HEK293 (cell line): ENCODE measurements at regions not wholly inside any gene's neighbourhood (a gene's known extent, or its start where the extent isn't known, plus 50 kb on each side); places are given as distances from the start of the nearest gene placed in this dataset.

Experiments used
- CTCF ChIA-PET: fragments of 350-600 bp; formaldehyde crosslinking; extraction: SDS; loops from one replicate; lab custom pipeline; 2021; ENCODE audit warnings: antibody characterized with exemption; lab: Yijun Ruan, JAX
- POLR2A ChIA-PET: fragments of 300-600 bp; formaldehyde crosslinking; extraction: SDS; loops from one replicate; lab custom pipeline; 2020; ENCODE audit warnings: antibody characterized with exemption, inconsistent platforms; lab: Yijun Ruan, JAX
- H3K27ac ChIP-seq: fragments of 200-500 bp; sonication (Bioruptor generic); 2 replicates; pipeline ENCODE4 v1.5.1; 2014; ENCODE audit warnings: low read depth, low read length, control low read depth, inconsistent platforms; ENCODE audit errors: extremely low read depth
- H3K36me3 ChIP-seq, 2 experiments: fragments of 200-500 bp in 1 of 2; sonication (Bioruptor generic) in 1 of 2; 1 replicate in 1 of 2; 2 replicates in 1 of 2; pipeline ENCODE4 v1.5.1; 2014 to 2017; ENCODE audit warnings: inconsistent platforms in 2 of 2, low read length in 2 of 2; ENCODE audit not compliant: control insufficient read depth in 2 of 2, insufficient read depth in 1 of 2
- H3K4me1 ChIP-seq: fragments of 200-500 bp; sonication (Bioruptor generic); 2 replicates; pipeline ENCODE4 v1.5.1; 2014; ENCODE audit warnings: mild to moderate bottlenecking, low read length, inconsistent platforms; ENCODE audit not compliant: control insufficient read depth, insufficient read depth
- H3K4me3 ChIP-seq: 2 replicates; pipeline ENCODE4 v1.5.1; 2011; ENCODE audit warnings: low read depth, mild to moderate bottlenecking, control low read depth, low read length, moderate library complexity
- H3K9me3 ChIP-seq: fragments of 200-500 bp; sonication (Bioruptor generic); 2 replicates; pipeline ENCODE4 v1.5.1; 2014; ENCODE audit warnings: low read depth, low read length, inconsistent platforms; ENCODE audit not compliant: control insufficient read depth, insufficient read depth
- BCL11B ChIP-seq: fragments of 450-650 bp; formaldehyde crosslinking; IDR thresholded peaks from 2 replicates; pipeline ENCODE4 v1.5.1; 2016; ENCODE audit warnings: low read depth, missing biosample characterization, missing genetic modification characterization
- MEIS1 ChIP-seq: sonication (generic); formaldehyde crosslinking; IDR thresholded peaks from 2 replicates; pipeline ENCODE4 v1.8.1; 2022; ENCODE audit warnings: missing genetic modification reagents, mild to moderate bottlenecking, borderline replicate concordance
- MYNN ChIP-seq: fragments of 450-650 bp; formaldehyde crosslinking; IDR thresholded peaks from 2 replicates; pipeline ENCODE4 v1.5.1; 2016; ENCODE audit warnings: missing biosample characterization, missing genetic modification characterization, borderline replicate concordance
- RBAK ChIP-seq: fragments of 450-650 bp; formaldehyde crosslinking; IDR thresholded peaks from 2 replicates; pipeline ENCODE4 v1.5.1; 2016; ENCODE audit warnings: missing biosample characterization, missing genetic modification characterization
- YY2 ChIP-seq: fragments of 450-650 bp; formaldehyde crosslinking; IDR thresholded peaks from 2 replicates; pipeline ENCODE4 v1.5.1; 2016; ENCODE audit warnings: missing biosample characterization, missing genetic modification characterization
- ZNF10 ChIP-seq: fragments of 450-650 bp; formaldehyde crosslinking; IDR thresholded peaks from 2 replicates; pipeline ENCODE4 v1.5.1; 2017; ENCODE audit warnings: missing biosample characterization, missing genetic modification characterization
- ZNF146 ChIP-seq: fragments of 450-650 bp; formaldehyde crosslinking; IDR thresholded peaks from 2 replicates; pipeline ENCODE4 v1.5.1; 2016; ENCODE audit warnings: missing biosample characterization, missing genetic modification characterization
- ZNF184 ChIP-seq: fragments of 450-650 bp; IDR thresholded peaks from 2 replicates; pipeline ENCODE4 v1.5.1; 2018; ENCODE audit warnings: missing biosample characterization, mild to moderate bottlenecking, missing genetic modification characterization
- ZNF211 ChIP-seq: fragments of 450-650 bp; formaldehyde crosslinking; IDR thresholded peaks from 2 replicates; pipeline ENCODE4 v1.5.1; 2016; ENCODE audit warnings: low read depth, missing biosample characterization, missing genetic modification characterization
- ZNF24 ChIP-seq: fragments of 450-650 bp; formaldehyde crosslinking; IDR thresholded peaks from 2 replicates; pipeline ENCODE4 v1.5.1; 2016; ENCODE audit warnings: missing biosample characterization, missing genetic modification characterization
- ZNF324 ChIP-seq: fragments of 450-650 bp; formaldehyde crosslinking; IDR thresholded peaks from 2 replicates; pipeline ENCODE4 v1.5.1; 2016; ENCODE audit warnings: missing biosample characterization, missing genetic modification characterization
- ZNF341 ChIP-seq: fragments of 450-650 bp; formaldehyde crosslinking; IDR thresholded peaks from 2 replicates; pipeline ENCODE4; 2016; ENCODE audit warnings: low read depth, missing biosample characterization, missing genetic modification characterization
- ZNF529 ChIP-seq: fragments of 450-650 bp; formaldehyde crosslinking; IDR thresholded peaks from 2 replicates; pipeline ENCODE4 v1.5.1; 2017; ENCODE audit warnings: missing genetic modification characterization, missing biosample characterization; ENCODE audit not compliant: insufficient replicate concordance
- ZNF571 ChIP-seq: fragments of 450-650 bp; formaldehyde crosslinking; IDR thresholded peaks from 2 replicates; pipeline ENCODE4 v1.5.0; 2017; ENCODE audit warnings: missing biosample characterization, missing genetic modification characterization
- ZNF701 ChIP-seq: fragments of 450-650 bp; formaldehyde crosslinking; IDR thresholded peaks from 2 replicates; pipeline ENCODE4 v1.5.1; 2016; ENCODE audit warnings: missing biosample characterization, missing genetic modification characterization
- ZNF707 ChIP-seq: fragments of 450-650 bp; formaldehyde crosslinking; IDR thresholded peaks from 2 replicates; pipeline ENCODE4 v1.5.1; 2016; ENCODE audit warnings: missing biosample characterization, missing genetic modification characterization
- ZNF747 ChIP-seq: fragments of 450-650 bp; formaldehyde crosslinking; IDR thresholded peaks from 2 replicates; pipeline ENCODE4 v1.5.1; 2016; ENCODE audit warnings: missing biosample characterization, missing genetic modification characterization
- ZNF776 ChIP-seq: fragments of 450-650 bp; formaldehyde crosslinking; IDR thresholded peaks from 2 replicates; pipeline ENCODE4 v1.5.0; 2017; ENCODE audit warnings: missing biosample characterization, missing genetic modification characterization, borderline replicate concordance
- ZSCAN16 ChIP-seq: fragments of 450-650 bp; formaldehyde crosslinking; IDR thresholded peaks from 2 replicates; pipeline ENCODE4 v1.5.1; 2016; ENCODE audit warnings: missing biosample characterization, missing genetic modification characterization
- TF ChIP-seq, protein P1 (sequence below): fragments of 450-650 bp; formaldehyde crosslinking; IDR thresholded peaks from 2 replicates; pipeline ENCODE4 v1.5.1; 2016; ENCODE audit warnings: missing biosample characterization, missing genetic modification characterization
- TF ChIP-seq, protein P2 (sequence below): fragments of 450-650 bp; formaldehyde crosslinking; IDR thresholded peaks from 2 replicates; pipeline ENCODE4 v1.5.1; 2017; ENCODE audit warnings: missing biosample characterization, missing genetic modification characterization
- TF ChIP-seq, protein P3 (sequence below): sonication (generic); formaldehyde crosslinking; IDR thresholded peaks from 2 replicates; pipeline ENCODE4 v1.8.1; 2022; ENCODE audit warnings: mild to moderate bottlenecking, moderate library complexity, missing genetic modification reagents
- TF ChIP-seq, protein P4 (sequence below): fragments of 450-650 bp; formaldehyde crosslinking; IDR thresholded peaks from 2 replicates; pipeline ENCODE4 v1.5.1; 2016; ENCODE audit warnings: missing biosample characterization, missing genetic modification characterization

DNA sequence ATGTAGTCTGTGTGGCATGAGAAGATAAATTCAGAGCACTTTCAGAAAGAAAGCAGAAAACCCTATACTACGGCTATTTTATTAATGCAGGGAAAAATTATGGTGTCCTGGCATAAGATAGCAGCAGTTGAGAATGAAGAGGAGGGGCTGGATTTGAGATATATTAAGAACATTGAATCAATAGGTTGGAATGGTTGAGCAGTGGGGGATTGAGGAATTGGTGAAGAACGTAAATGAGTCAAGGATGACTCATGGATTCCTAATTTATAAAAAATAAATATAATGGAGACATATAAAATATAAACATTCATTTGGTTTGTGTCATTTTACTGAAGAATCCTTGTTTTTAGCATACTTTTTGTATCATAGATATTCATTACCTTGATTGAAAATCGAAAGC lies 234.3 kb upstream of the ADAMTS5 start:
- ChIA-PET POLR2A (no interaction called here), CTCF (no interaction called here)
- Histone ChIP-seq H3K9me3 (no peaks in the 10 kb centered on the region), H3K27ac (no peak overlapping the region), H3K4me1 (no peaks in the 10 kb centered on the region), H3K36me3 (no peaks in the 10 kb centered on the region), H3K4me3 (no peak overlapping the region)
- TF ChIP-seq, protein P1, sequence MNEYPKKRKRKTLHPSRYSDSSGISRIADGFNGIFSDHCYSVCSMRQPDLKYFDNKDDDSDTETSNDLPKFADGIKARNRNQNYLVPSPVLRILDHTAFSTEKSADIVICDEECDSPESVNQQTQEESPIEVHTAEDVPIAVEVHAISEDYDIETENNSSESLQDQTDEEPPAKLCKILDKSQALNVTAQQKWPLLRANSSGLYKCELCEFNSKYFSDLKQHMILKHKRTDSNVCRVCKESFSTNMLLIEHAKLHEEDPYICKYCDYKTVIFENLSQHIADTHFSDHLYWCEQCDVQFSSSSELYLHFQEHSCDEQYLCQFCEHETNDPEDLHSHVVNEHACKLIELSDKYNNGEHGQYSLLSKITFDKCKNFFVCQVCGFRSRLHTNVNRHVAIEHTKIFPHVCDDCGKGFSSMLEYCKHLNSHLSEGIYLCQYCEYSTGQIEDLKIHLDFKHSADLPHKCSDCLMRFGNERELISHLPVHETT (tag by site-specific recombination), result no peak
- TF ChIP-seq ZNF184 (tag by site-specific recombination) (no peak), MEIS1 (CRISPR knock-in tag) (no peak), ZNF324 (tag by site-specific recombination) (no peak)

DNA sequence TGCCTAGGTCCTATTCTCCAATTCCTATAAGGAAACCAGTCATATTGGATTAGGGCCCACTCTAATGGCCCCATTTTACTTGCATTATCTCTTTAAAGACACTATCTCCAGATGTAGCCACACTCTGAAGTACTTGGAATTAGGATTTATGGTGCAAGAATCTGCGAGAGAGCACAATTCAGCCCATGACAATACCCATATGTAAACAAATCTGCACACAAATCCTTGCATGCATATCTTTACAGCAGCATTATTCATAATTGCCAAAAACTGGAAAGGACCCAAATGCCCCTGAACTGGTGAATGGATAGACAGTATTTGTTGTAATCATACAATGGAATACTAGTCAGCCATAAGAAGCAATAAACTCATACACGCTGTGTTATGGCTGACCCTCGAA lies 229.8 kb upstream of the ADAMTS5 start:
- H3K9me3 ChIP-seq, result no peaks in the 10 kb centered on the region
- ChIA-PET CTCF (no interaction called here), POLR2A (no interaction called here)
- H3K27ac ChIP-seq, result no peak overlapping the region
- no peak overlapping the region for H3K4me3 ChIP-seq
- H3K36me3 ChIP-seq, result no peaks in the 10 kb centered on the region
- TF ChIP-seq ZNF529 (tag by site-specific recombination) (no peak), ZNF776 (no peak), ZNF10 (no peak), ZNF24 (tag by site-specific recombination) (no peak), ZSCAN16 (tag by site-specific recombination) (no peak), ZNF571 (tag by site-specific recombination) (no peak), ZNF341 (no peak), RBAK (tag by site-specific recombination) (no peak), MYNN (tag by site-specific recombination) (no peak), ZNF707 (tag by site-specific recombination) (no peak), ZNF747 (no peak), YY2 (no peak)
- TF ChIP-seq, protein P2, sequence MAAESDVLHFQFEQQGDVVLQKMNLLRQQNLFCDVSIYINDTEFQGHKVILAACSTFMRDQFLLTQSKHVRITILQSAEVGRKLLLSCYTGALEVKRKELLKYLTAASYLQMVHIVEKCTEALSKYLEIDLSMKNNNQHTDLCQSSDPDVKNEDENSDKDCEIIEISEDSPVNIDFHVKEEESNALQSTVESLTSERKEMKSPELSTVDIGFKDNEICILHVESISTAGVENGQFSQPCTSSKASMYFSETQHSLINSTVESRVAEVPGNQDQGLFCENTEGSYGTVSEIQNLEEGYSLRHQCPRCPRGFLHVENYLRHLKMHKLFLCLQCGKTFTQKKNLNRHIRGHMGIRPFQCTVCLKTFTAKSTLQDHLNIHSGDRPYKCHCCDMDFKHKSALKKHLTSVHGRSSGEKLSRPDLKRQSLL (tag by site-specific recombination), result no peak
- TF ChIP-seq, protein P3, sequence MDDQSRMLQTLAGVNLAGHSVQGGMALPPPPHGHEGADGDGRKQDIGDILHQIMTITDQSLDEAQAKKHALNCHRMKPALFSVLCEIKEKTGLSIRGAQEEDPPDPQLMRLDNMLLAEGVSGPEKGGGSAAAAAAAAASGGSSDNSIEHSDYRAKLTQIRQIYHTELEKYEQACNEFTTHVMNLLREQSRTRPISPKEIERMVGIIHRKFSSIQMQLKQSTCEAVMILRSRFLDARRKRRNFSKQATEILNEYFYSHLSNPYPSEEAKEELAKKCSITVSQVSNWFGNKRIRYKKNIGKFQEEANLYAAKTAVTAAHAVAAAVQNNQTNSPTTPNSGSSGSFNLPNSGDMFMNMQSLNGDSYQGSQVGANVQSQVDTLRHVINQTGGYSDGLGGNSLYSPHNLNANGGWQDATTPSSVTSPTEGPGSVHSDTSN (CRISPR knock-in tag), result no peak
- no peaks in the 10 kb centered on the region for H3K4me1 ChIP-seq

DNA sequence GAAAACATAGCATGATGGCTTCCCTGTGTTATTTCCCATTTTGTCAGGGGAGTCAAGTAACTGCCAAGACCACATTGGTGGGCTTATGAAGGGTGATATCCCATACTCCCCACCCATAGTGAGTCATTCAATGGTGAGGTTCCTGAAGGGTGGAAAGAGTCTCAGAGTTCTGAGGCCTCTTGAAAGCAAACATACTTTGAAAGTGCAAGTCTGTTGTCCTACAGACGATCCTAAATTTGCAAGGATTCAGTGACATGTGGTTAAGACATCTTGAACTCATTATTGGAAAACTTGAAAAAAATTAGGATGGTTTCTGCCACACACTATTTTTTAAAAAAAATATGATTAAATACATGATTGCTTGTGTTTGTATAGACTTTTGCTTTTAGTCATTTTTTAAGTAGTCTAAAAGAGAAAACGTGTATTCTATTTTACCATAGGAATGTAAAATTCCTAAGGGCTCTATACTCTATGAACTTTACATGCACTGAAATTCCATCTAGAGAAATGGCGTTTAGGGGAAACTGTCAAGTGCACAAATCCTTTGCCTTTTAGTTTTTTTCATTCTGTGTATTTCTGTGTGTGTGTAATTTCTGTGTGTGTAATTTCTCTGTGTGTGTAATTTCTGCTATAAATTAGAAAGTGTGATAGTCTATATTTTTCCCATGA lies 225.5 kb upstream of the ADAMTS5 start:
- peaks cover 12% of the 10 kb centered on the region; the same call in 1 of the 2 replicates for H3K4me1 ChIP-seq
- ChIA-PET POLR2A (no interaction called here), CTCF (interaction anchor here (0.6 kb wide), 1 partner anchor 483 kb away, joined by 6 read pairs; no protein-coding TSS in a partner anchor)
- no peaks in the 10 kb centered on the region for H3K36me3 ChIP-seq
- no peaks in the 10 kb centered on the region for H3K9me3 ChIP-seq
- TF ChIP-seq ZNF146, result no peak
- no peak for TF ChIP-seq BCL11B (tag by site-specific recombination)
- TF ChIP-seq ZNF701 (tag by site-specific recombination), result no peak
- no peak for TF ChIP-seq ZNF211 (tag by site-specific recombination)
- no peak for TF ChIP-seq ZNF184 (tag by site-specific recombination)
- TF ChIP-seq, protein P4, sequence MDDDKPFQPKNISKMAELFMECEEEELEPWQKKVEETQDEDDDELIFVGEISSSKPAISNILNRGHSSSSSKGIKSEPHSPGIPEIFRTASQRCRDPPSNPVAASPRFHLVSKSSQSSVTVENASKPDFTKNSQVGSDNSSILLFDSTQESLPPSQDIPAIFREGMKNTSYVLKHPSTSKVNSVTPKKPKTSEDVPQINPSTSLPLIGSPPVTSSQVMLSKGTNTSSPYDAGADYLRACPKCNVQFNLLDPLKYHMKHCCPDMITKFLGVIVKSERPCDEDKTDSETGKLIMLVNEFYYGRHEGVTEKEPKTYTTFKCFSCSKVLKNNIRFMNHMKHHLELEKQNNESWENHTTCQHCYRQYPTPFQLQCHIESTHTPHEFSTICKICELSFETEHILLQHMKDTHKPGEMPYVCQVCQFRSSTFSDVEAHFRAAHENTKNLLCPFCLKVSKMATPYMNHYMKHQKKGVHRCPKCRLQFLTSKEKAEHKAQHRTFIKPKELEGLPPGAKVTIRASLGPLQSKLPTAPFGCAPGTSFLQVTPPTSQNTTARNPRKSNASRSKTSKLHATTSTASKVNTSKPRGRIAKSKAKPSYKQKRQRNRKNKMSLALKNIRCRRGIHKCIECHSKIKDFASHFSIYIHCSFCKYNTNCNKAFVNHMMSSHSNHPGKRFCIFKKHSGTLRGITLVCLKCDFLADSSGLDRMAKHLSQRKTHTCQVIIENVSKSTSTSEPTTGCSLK (tag by site-specific recombination), result no peak
- no peak overlapping the region for H3K27ac ChIP-seq
- H3K4me3 ChIP-seq, result no peak overlapping the region
